HUDEP-2 (cell line): ENCODE measurements at regions not wholly inside any gene's neighbourhood (a gene's known extent, or its start where the extent isn't known, plus 50 kb on each side); places are given as distances from the start of the nearest gene placed in this dataset.

Experiments
- DNase-seq, 76 experiments: peaks; one replicate each; lab custom pipeline; 2025; ENCODE audit not compliant: unreplicated experiment in 76 of 76; lab: John Stamatoyannopoulos, UW

- DNase-seq: no peak
Observed at GRCh38 chr2:164109006-164109405, 373.2 kb upstream of the FIGN start.

DNA sequence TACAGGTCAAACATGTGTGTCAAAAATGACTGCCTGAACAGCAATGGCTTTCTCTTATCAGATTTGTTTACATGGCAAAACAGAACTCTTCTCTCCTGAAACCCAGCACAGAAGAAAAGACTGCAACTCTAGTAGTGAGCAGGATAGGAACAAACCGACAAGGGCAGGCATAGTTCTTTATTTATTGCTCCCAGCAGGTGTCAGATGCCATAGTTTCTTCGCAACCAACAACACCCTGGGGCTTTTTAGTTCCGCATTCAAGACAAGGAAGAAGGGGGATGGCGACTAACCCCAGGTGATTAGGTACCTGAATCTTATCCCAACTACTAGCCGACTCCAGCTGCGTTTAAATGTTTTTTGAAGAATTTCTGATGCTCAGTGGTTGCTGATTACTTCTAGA lies 367.5 kb upstream of the FIGN start:
- DNase-seq: no peak

- no peak for DNase-seq
Observed at GRCh38 chr2:164102366-164102765, 366.6 kb upstream of the FIGN start.

DNA sequence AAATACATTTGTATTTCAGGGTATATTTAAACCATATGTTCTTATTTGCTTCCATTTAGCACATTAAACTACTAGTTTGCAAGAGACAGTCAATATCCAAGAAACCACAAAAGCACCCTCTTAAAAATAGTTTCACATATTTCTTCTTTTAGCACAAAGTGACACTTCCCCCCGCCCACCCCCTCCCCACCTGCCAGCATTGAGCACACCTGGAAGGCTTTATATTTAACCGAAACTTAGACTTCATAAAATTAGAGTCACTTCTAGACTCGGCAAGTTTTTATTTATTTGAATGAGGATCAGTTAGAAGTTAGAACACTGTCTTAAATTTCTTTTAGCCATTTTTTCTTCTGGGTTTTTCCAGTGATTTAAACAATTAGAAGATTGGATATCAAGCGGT lies 355.9 kb upstream of the FIGN start:
- no peak for DNase-seq

DNA sequence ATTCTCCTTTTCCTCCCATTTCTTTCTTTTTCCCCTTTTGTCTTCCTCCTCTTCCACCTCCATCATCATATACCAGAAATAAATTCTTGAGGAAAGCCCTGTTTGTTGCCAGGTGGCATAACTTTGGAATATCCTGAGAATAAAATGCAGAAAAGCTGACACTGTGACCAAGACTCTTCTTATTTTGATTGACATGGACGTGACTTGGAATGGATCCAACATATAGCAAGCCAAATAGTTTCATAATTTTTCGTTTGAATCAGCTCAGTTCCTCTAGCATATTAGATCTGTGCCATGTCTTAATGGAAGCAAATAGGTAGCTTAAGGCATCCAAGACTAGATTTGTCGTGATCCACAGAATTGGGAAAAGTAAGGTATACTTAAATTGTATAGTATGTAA lies 354.7 kb upstream of the FIGN start:
- no peak for DNase-seq

GRCh38 chr2:164084066-164084465 lies 348.3 kb upstream of the FIGN start:
- no peak for DNase-seq

GRCh38 chr2:164080486-164080885 lies 344.7 kb upstream of the FIGN start:
- DNase-seq: no peak

GRCh38 chr2:164079258-164079657 lies 343.4 kb upstream of the FIGN start:
- DNase-seq: no peak

GRCh38 chr2:164078421-164078820 lies 342.6 kb upstream of the FIGN start:
- no peak for DNase-seq

GRCh38 chr2:164073101-164074074 lies 337.6 kb upstream of the FIGN start:
- DNase-seq: no peak

GRCh38 chr2:164069540-164069939 lies 333.7 kb upstream of the FIGN start:
- DNase-seq: no peak

GRCh38 chr2:164068063-164068462 lies 332.3 kb upstream of the FIGN start:
- no peak for DNase-seq

- no peak for DNase-seq
Observed at GRCh38 chr2:164066095-164066494, 330.3 kb upstream of the FIGN start.

GRCh38 chr2:164065038-164065437 lies 329.2 kb upstream of the FIGN start:
- no peak for DNase-seq

GRCh38 chr2:164061129-164061746 lies 325.4 kb upstream of the FIGN start:
- DNase-seq: peak in 21 of 76 experiments; percentile 1 to 43 (median 19)

DNA sequence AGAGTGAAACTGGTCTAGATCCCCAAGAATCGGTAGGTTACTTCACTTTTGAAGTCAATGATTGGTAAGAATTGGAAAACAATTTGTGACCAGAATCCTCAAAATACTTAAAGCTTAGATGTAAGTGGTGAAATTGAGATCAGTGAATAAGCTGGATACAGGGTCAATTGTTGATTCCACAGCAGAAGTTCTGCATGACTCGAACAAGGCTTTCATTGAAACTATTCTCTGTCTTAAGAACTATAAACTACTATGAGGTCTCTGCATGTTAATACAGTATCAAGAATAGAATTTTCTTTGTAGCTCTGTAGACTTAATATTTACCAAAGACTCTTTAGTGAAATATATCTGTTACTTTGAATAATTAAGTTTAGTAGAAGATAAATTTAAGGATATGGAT lies 324.2 kb upstream of the FIGN start:
- no peak for DNase-seq

DNA sequence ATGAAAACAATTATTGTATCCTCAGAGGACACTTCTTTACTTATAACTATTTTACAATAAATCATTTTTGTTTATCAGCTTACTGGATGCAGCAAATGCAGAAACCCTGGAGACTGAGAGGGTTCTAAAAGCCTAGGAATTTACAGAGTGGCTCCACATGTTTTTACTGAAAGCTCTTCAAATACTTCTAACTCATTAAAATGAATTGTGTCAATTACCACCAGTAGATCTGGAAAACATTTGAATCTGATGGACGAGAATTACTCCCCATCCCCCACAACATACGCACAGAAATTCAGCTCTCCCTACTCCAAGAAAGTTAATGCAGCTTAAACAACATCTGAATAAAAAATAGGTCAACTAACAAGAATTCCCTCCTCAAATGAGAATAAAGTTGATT lies 319.8 kb upstream of the FIGN start:
- no peak for DNase-seq

DNA sequence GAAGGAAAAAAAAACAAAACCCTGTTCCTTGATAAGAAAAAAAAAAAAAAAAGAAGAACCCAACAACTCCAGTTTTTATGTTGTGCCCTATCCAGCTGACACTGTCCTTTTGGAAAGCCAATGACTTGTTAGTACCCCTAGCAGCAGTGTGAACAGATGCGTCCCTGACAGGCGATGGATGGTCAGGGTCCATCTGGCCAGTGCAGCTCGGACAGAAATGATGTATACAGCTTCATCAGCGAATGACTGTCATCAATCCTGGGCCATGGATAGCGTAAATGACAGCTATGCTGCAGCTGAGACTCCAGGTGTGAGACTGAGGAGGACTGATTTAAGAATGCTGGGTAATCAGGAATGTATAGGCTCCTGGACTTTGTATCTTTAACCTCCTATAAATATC lies 318.8 kb upstream of the FIGN start:
- no peak for DNase-seq

DNA sequence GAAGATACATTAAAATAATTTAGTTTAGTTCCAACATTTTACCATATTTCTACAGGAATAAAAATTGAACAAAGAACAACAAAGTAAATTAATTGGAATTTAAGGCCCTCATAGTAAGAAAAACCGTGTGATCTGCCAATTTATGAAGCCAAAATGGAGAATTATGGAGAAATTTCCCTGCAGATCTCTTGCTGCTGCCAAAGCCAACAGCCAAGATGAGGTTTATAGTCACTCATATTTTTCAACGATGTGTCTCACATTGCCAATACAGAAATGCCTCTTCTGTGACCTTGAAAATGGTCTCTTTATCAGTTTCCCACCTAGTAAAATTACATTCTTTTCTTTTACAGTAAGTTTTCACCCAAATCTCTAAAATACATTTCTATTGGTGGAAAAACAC lies 317.2 kb upstream of the FIGN start:
- no peak for DNase-seq

DNA sequence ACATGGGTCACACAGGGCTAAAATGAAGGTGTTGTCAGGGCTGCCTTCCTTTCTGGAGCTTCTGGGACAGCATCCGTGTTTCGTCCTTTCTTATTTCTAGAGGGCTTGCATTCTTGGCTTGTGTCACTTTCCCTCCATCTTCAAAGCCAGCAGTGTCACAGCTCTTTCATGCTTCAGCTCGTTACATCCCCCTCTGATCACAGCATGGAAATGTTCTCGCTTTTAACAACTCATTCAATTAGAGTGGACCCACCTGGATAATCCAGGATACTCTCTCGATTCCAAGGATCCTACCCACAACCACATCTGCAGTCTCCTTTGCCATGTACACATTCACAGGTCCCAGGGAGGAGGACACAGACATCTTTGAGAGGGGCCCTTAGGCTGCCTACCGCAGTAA lies 316.2 kb upstream of the FIGN start:
- no peak for DNase-seq

DNA sequence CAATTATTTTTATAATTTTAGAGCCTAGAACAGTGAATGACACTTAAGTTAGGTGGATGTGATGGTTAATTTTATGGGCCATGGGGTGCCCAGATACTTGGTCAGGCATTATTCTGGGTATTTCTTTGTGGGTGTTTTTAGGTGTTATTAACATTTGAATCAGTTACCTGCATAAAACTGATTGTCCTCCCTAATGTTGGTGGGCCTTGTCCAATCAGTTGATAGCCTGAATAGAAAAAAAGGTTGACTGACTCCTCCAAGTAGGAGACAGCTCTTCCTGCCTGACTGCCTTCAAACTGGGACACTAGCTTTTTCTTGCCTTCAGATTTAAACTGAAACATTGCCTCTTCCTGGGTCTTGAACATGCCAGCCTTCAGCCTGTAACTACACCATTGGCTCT lies 312.9 kb upstream of the FIGN start:
- DNase-seq: no peak

GRCh38 chr2:164046040-164046439 lies 310.2 kb upstream of the FIGN start:
- DNase-seq: no peak
